Duodenal mucosa (tissue), 2 donors: ENCODE measurements at regions not wholly inside any gene's neighbourhood (a gene's known extent, or its start where the extent isn't known, plus 50 kb on each side); places are given as distances from the start of the nearest gene placed in this dataset.

Experiments
- H3K27ac ChIP-seq: one replicate; pipeline ENCODE4 v1.7.0; 2013; ENCODE audit warnings: low read depth, low read length
- H3K27me3 ChIP-seq, 2 donors: one replicate each; pipeline ENCODE4 v1.7.0; 2013; ENCODE audit warnings: low read length in 2 of 2, control low read depth in 1 of 2; ENCODE audit not compliant: insufficient read depth in 2 of 2, control insufficient read depth in 1 of 2
- H3K36me3 ChIP-seq, 2 donors: one replicate each; pipeline ENCODE4 v1.7.0; 2013; ENCODE audit warnings: low read length in 2 of 2, control low read depth in 1 of 2; ENCODE audit not compliant: insufficient read depth in 2 of 2, control insufficient read depth in 1 of 2
- H3K4me1 ChIP-seq, 2 donors: one replicate each; pipeline ENCODE4 v1.7.0; 2013; ENCODE audit warnings: low read length in 2 of 2, control low read depth in 1 of 2; ENCODE audit not compliant: insufficient read depth in 2 of 2, control insufficient read depth in 1 of 2
- H3K4me3 ChIP-seq, 2 donors: one replicate each; pipeline ENCODE4 v1.7.0; 2013; ENCODE audit warnings: low read length in 2 of 2, low read depth in 1 of 2
- H3K9ac ChIP-seq, 2 donors: one replicate each; pipeline ENCODE4 v1.7.0; 2013; ENCODE audit warnings: low read length in 2 of 2, low read depth in 1 of 2
- H3K9me3 ChIP-seq, 2 donors: one replicate each; pipeline ENCODE4 v1.7.0; 2013; ENCODE audit warnings: low read length in 2 of 2, control low read depth in 1 of 2; ENCODE audit not compliant: control insufficient read depth in 1 of 2

- H3K27me3 ChIP-seq, result no peaks in the 10 kb centered on the region
- no peak overlapping the region for H3K9ac ChIP-seq
- H3K36me3 ChIP-seq, result no peaks in the 10 kb centered on the region
- no peaks in the 10 kb centered on the region for H3K9me3 ChIP-seq
- H3K4me1 ChIP-seq, result no peaks in the 10 kb centered on the region
- H3K4me3 ChIP-seq, result no peak overlapping the region
- H3K27ac ChIP-seq, result no peak overlapping the region
These were observed 183.1 kb upstream of the IER5L start for GRCh38 chr9:129361196-129361595.

- Histone ChIP-seq H3K9ac (no peak overlapping the region), H3K9me3 (peaks cover 7 to 10% of the 10 kb centered on the region in 2 donors), H3K36me3 (no peaks in the 10 kb centered on the region), H3K4me3 (no peak overlapping the region), H3K27me3 (no peaks in the 10 kb centered on the region), H3K27ac (no peak overlapping the region), H3K4me1 (no peaks in the 10 kb centered on the region)
These were observed 182.0 kb upstream of the IER5L start for GRCh38 chr9:129359916-129360536.

- Histone ChIP-seq H3K27ac (no peak overlapping the region), H3K9me3 (peaks cover 7 to 10% of the 10 kb centered on the region in 2 donors), H3K27me3 (no peaks in the 10 kb centered on the region), H3K4me1 (no peaks in the 10 kb centered on the region), H3K4me3 (no peak overlapping the region), H3K9ac (no peak overlapping the region), H3K36me3 (no peaks in the 10 kb centered on the region)
These were observed 181.2 kb upstream of the IER5L start for GRCh38 chr9:129359162-129359811.

- no peaks in the 10 kb centered on the region for H3K36me3 ChIP-seq
- no peak overlapping the region for H3K9ac ChIP-seq
- no peaks in the 10 kb centered on the region for H3K4me1 ChIP-seq
- H3K27me3 ChIP-seq, result no peaks in the 10 kb centered on the region
- H3K4me3 ChIP-seq, result no peak overlapping the region
- H3K9me3 ChIP-seq, result peaks cover 7 to 10% of the 10 kb centered on the region in 2 donors
- no peak overlapping the region for H3K27ac ChIP-seq
These were observed 180.6 kb upstream of the IER5L start for GRCh38 chr9:129358621-129359154.

GRCh38 chr9:129357773-129358245 lies 179.7 kb upstream of the IER5L start:
- no peak overlapping the region for H3K4me3 ChIP-seq
- no peaks in the 10 kb centered on the region for H3K36me3 ChIP-seq
- H3K4me1 ChIP-seq, result no peaks in the 10 kb centered on the region
- no peaks in the 10 kb centered on the region for H3K27me3 ChIP-seq
- H3K9me3 ChIP-seq, result peaks cover 7 to 10% of the 10 kb centered on the region in 2 donors
- H3K27ac ChIP-seq, result no peak overlapping the region
- H3K9ac ChIP-seq, result no peak overlapping the region

GRCh38 chr9:129356871-129357772 lies 179.1 kb upstream of the IER5L start:
- Histone ChIP-seq H3K9ac (no peak overlapping the region), H3K27me3 (no peaks in the 10 kb centered on the region), H3K9me3 (peaks cover 7 to 10% of the 10 kb centered on the region in 2 donors), H3K4me1 (no peaks in the 10 kb centered on the region), H3K27ac (no peak overlapping the region), H3K4me3 (no peak overlapping the region), H3K36me3 (no peaks in the 10 kb centered on the region)

- peaks cover 7 to 10% of the 10 kb centered on the region in 2 donors for H3K9me3 ChIP-seq
- H3K36me3 ChIP-seq, result no peaks in the 10 kb centered on the region
- no peak overlapping the region for H3K4me3 ChIP-seq
- H3K27me3 ChIP-seq, result no peaks in the 10 kb centered on the region
- H3K9ac ChIP-seq, result no peak overlapping the region
- no peaks in the 10 kb centered on the region for H3K4me1 ChIP-seq
- no peak overlapping the region for H3K27ac ChIP-seq
These were observed 177.6 kb upstream of the IER5L start for GRCh38 chr9:129355631-129356030.

GRCh38 chr9:129354498-129354897 lies 176.4 kb upstream of the IER5L start:
- H3K27me3 ChIP-seq, result no peaks in the 10 kb centered on the region
- H3K4me3 ChIP-seq, result no peak overlapping the region
- no peaks in the 10 kb centered on the region for H3K36me3 ChIP-seq
- H3K27ac ChIP-seq, result no peak overlapping the region
- peaks cover 7 to 10% of the 10 kb centered on the region in 2 donors for H3K9me3 ChIP-seq
- no peak overlapping the region for H3K9ac ChIP-seq
- H3K4me1 ChIP-seq, result no peaks in the 10 kb centered on the region

GRCh38 chr9:129353697-129354336 lies 175.8 kb upstream of the IER5L start:
- Histone ChIP-seq H3K36me3 (no peaks in the 10 kb centered on the region), H3K4me3 (no peak overlapping the region), H3K27ac (no peak overlapping the region), H3K27me3 (no peaks in the 10 kb centered on the region), H3K9me3 (peaks cover 7 to 10% of the 10 kb centered on the region in 2 donors), H3K9ac (no peak overlapping the region), H3K4me1 (no peaks in the 10 kb centered on the region)
